Loucy (cell line): ENCODE measurements at regions not wholly inside any gene's neighbourhood (a gene's known extent, or its start where the extent isn't known, plus 50 kb on each side); places are given as distances from the start of the nearest gene placed in this dataset.

ENCODE experiments used
- CTCF ChIP-seq: fragments of 200-600 bp; sonication (generic); conservative IDR thresholded peaks from 2 replicates; pipeline ENCODE4 v1.5.1; 2014; ENCODE audit warnings: mild to moderate bottlenecking, antibody characterized with exemption, low read length
- EZH2phosphoT487 ChIP-seq: fragments of 200-600 bp; IDR thresholded peaks from 2 replicates; pipeline ENCODE4 v1.6.1; 2018; ENCODE audit warnings: antibody characterized with exemption, mild to moderate bottlenecking, moderate library complexity, borderline replicate concordance

DNA sequence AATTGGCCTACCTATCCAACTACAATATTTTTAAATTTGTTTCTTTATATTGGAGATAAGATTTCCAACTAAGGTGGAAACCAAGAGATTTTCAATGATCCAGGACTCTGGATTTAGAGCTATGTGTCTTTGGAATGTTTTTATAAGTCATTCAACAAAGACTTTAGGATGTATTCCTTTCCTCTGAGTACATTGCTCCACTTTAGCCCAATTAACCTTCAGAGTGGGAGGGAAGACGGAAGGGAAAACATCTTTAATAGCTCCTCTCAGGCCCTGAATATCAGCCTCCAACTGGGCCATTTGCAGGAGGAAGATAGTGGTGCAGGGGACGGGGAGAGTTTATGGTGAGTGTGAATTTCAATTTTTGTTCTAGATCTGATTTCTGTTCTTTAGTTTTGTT is 239.2 kb downstream of the PIK3R1 start:
- no peak for TF ChIP-seq CTCF
- no peak for TF ChIP-seq EZH2phosphoT487
